ENCODE measurements at regions not wholly inside any gene's neighbourhood (a gene's known extent, or its start where the extent isn't known, plus 50 kb on each side); places are given as distances from the start of the nearest gene placed in this dataset.
"Not testable (repeated sequence)": the region's sequence is repeated elsewhere in the genome, so short reads cannot be mapped to it uniquely, and the experiment has no call there.

GRCh38 chr15:87722941-87723691, 533.4 kb downstream of the NTRK3 start:
- no peak for DNase-seq

DNA sequence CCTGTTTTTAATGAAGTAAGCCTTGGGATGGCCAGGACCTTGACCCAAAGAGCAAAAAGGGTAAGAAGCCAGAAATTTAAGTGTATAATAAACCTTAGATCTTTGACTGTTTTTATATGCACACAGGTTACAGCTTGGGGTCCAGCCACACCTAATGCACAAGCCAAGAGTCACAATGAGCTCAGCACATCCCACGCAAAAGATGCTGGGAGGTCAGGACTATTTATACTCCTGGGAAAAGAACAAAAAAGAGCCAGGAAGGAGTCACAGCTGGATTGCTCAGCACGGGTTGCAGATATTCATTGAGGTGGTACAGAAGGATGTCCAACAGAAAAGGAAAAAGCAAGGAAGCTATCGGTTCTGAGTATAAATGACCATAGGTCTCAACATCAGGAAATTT, 536.3 kb downstream of the NTRK3 start:
- no peak for DNase-seq

DNA sequence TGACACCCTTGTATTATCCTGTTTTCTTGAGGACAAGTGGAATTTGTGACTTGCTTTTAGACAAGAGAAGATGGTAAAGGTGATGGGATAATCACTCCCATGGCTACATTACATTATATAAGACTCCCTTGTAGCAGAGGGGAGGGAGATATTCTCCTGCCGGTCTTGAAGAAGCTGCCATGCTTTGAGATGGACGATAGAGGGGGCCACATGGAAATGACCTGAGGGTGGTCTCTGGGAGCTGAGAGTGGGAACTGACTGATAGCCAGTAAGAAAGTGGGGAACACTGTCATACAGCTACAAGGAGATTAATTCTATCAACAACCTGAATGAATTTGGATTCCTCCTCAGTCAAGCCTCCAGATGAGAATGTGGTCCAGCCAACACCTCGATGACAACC, 540.1 kb downstream of the NTRK3 start:
- DNase-seq: no peak

- no peak for DNase-seq
Observed at GRCh38 chr15:87715252-87715651, 541.3 kb downstream of the NTRK3 start.

- no peak for DNase-seq
Observed at GRCh38 chr15:87713475-87713879, 543.1 kb downstream of the NTRK3 start.

GRCh38 chr15:87712211-87712610, 544.3 kb downstream of the NTRK3 start:
- DNase-seq: no peak

GRCh38 chr15:87711026-87711425, 545.5 kb downstream of the NTRK3 start:
- peak in 1 of 2 donors; percentile 17 for DNase-seq

DNA sequence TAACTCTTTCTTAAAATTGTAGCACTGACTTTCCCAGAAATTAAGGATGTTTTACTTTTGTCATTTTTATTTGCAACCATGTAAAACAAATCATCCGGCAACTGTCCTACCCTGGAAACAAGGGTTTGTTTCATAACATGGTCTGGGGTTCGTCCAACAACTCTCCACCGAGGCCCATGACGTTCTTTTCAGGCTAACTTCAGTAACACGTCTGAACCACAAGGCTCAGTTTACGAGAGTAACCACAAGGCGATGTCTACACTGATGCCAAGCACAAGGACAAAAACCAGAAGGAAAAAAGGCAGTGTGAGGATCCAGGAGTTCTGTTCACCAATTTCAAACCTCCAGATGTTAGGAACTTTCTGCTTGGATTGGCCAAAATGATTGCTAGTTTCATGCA, 546.1 kb downstream of the NTRK3 start:
- peak in 1 of 2 donors; percentile 30 for DNase-seq

GRCh38 chr15:87707566-87708130, 548.9 kb downstream of the NTRK3 start:
- peak in 1 of 2 donors; percentile 18 for DNase-seq

GRCh38 chr15:87707071-87707470, 549.5 kb downstream of the NTRK3 start:
- DNase-seq: no peak

DNA sequence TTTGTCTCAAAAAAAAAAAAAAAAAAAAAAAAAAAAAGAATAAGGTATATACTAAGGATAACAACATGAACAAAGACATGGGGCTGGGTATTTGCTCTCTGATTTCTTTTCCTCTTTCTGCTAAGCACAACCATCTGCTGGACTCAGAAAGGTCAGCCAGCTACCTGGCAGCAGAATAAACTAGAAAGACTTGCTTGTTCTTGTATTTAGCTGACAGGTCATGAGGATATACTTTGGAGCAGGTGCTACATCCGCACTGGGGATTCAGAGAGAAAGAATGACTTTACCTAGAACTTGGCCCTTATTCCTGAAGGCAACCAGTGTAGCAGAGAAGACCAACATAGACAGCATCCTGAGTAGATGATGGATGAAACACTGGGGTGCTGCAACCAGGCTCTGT, 550.5 kb downstream of the NTRK3 start:
- no peak for DNase-seq

DNA sequence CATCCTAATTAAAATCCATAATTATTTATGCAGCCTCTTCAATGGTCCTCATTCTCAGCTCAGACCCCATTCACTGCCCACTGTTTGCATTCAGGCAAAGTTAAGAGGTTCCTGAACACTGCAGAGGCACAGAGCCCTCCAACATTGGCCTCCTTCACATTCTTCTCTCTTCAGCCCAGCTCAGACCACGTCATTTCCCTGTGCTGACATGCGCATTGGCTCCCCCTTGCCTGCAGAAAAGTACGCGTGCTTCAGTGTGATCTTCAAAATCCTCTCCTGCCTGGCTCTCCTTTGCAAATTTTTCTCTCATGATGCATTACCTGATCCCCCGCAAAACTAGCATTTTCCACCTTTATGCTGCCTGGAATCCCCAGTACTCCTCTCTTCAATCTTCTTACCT, 552.3 kb downstream of the NTRK3 start:
- DNase-seq: no peak

GRCh38 chr15:87703327-87704111, 553.0 kb downstream of the NTRK3 start:
- no peak for DNase-seq

GRCh38 chr15:87702270-87702669, 554.3 kb downstream of the NTRK3 start:
- DNase-seq: no peak

DNA sequence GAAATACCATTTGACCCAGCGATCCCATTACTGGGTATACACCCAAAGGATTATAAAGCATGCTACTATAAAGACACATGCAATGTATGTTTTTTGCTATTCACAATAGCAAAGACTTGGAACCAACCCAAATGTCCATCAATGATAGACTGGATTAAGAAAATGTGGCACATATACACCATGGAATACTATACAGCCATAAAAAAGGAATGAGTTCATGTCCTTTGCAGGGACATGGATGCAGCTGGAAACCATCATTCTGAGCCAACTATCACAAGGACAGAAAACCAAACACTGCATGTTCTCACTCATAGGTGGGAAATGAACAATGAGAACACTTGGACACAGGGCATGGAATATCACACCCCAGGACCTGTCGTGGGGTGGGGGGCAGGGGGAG, 558.1 kb downstream of the NTRK3 start:
- not testable (repeated sequence) for DNase-seq

DNA sequence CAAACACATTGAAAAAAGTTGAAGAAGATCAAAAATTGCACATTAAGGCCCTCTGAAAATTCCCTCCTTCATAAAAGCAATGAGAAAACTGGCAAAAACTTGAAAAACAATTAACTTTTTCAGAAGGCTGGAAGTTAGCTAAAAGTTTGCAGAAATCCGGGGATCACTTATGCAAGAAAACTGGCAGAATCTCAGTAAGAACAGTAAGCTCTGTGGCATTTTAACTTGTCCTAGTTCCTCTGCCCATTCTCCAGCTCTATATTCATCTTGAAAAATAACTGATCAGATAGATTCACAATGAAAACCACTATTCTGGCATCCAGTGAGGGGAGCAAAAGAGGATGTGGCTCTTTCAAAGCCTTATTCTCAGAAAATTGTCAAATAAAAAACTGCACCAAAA, 566.8 kb downstream of the NTRK3 start:
- DNase-seq: no peak

DNA sequence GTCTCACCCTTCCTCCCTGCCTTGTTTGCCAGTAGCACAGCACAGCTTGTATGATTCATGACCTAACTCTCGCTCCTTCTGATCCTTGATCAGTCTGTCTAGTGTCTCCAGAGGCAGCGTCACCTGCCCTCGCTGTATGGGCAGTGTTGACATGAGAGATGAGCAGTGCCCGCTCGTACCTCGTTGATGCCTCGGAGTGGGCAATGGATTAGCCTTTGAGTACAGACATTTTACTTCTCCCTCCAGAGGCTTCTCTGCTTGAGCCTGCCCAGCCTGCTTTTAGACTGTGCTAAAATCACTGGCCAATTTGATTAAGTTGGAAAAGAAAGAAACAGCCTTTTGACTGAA, 569.0 kb downstream of the NTRK3 start:
- no peak for DNase-seq

- DNase-seq: no peak
Observed at GRCh38 chr15:87686841-87687522, 569.6 kb downstream of the NTRK3 start.

DNA sequence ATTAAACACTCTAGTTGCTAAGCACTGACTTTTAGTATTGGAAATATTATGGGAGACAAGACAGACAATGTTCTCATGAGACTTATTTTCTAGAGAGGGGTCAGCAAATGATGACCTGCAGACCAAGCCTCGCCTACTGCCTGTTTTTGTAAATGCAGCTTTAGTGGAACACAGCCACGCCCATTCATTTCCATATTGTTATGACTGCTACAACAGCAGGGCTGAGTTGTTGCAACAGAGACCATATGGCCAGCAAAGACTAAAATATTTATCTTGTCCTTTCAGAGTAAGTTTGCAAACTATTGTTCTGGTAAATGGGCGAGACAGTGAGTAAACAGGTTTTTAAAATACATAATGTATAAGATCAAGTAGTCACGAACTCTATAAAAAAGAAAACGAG, 570.2 kb downstream of the NTRK3 start:
- DNase-seq: no peak

DNA sequence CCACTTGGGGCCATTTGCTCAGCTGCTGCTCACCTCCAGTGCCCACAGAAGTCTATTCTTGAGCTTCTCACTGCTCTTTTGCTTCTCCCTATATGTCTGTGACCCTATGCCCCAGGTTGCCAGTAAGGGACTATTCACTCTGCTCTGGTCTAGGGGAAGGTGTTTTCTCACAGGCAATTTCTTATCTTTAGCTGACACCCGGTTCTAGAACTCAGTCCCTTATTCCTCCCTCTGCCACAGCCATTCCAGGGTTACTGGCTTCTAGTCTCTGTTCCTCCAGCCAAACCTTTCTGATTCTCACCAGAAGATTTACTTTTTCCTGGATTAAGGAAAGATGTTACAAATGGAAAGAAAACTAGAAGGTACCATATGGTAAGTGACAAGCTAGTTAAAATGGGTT, 574.0 kb downstream of the NTRK3 start:
- DNase-seq: no peak

- DNase-seq: no peak
Observed at GRCh38 chr15:87681104-87681503, 575.4 kb downstream of the NTRK3 start.

- DNase-seq: no peak
Observed at GRCh38 chr15:87680208-87680607, 576.3 kb downstream of the NTRK3 start.

- DNase-seq: no peak
Observed at GRCh38 chr15:87675271-87675670, 581.3 kb downstream of the NTRK3 start.
